Endothelial cell of umbilical vein (primary cell): ENCODE measurements at regions not wholly inside any gene's neighbourhood (a gene's known extent, or its start where the extent isn't known, plus 50 kb on each side); places are given as distances from the start of the nearest gene placed in this dataset.
"Not testable (repeated sequence)": the region's sequence is repeated elsewhere in the genome, so short reads cannot be mapped to it uniquely, and the experiment has no call there.

Experiments
- BruUV-seq: library from RNA; stranded (reverse); fragments of 400-500 nt; replicated peaks from 2 replicates; lab custom pipeline; 2021; lab: Mats Ljungman, UMichigan
- CTCF ChIA-PET: fragments of 300-600, 350-600 bp; sonication (Branson Sonifier 250); formaldehyde crosslinking; loops from one replicate; lab custom pipeline; 2021; ENCODE audit warnings: antibody characterized with exemption, inconsistent platforms; lab: Charles Lee
- POLR2A ChIA-PET: fragments of 300-600, 350-600 bp; sonication (Branson Sonifier 250); formaldehyde crosslinking; loops from one replicate; lab custom pipeline; 2021; ENCODE audit warnings: antibody characterized with exemption, inconsistent platforms; lab: Charles Lee
- DNase-seq: peaks from one replicate; pipeline ENCODE4 v3.0.0-alpha.2; 2011; ENCODE audit warnings: low read depth, low spot score
- FAIRE-seq: peaks from 2 replicates; lab custom pipeline; 2011; peaks lifted over from hg19 to GRCh38; lab: Jason Lieb, UNC
- H2AFZ ChIP-seq: 2 replicates; pipeline ENCODE4 v1.6.0; 2012; ENCODE audit warnings: low read depth, low read length, control low read depth, inconsistent platforms
- H3K27ac ChIP-seq: 2 replicates; pipeline ENCODE4 v1.5.1; 2011; ENCODE audit warnings: low read depth, mild to moderate bottlenecking, control low read depth, low read length, moderate library complexity; ENCODE audit not compliant: insufficient read depth
- H3K27me3 ChIP-seq, 2 experiments: 2 replicates each; pipeline versions ENCODE4 v1.6.0 to v1.6.1; 2011; ENCODE audit warnings: low read length in 2 of 2, mixed read lengths in 1 of 2; ENCODE audit not compliant: control insufficient read depth in 2 of 2, insufficient read depth in 2 of 2
- H3K36me3 ChIP-seq, 2 experiments: 2 replicates in 1 of 2; 3 replicates in 1 of 2; pipeline ENCODE4 v1.5.1; 2011; ENCODE audit warnings: low read length in 2 of 2, mild to moderate bottlenecking in 1 of 2, moderate library complexity in 1 of 2; ENCODE audit not compliant: control insufficient read depth in 2 of 2, insufficient read depth in 2 of 2; ENCODE audit errors: extremely low read depth in 1 of 2
- H3K4me1 ChIP-seq: 3 replicates; pipeline ENCODE4 v1.5.1; 2011; ENCODE audit warnings: mild to moderate bottlenecking, low read length; ENCODE audit not compliant: control insufficient read depth, insufficient read depth; ENCODE audit errors: extremely low read depth
- H3K4me2 ChIP-seq: 2 replicates; pipeline ENCODE4 v1.6.1; 2011; ENCODE audit warnings: low read length, control low read depth, mixed read lengths; ENCODE audit not compliant: insufficient read depth
- H3K4me3 ChIP-seq, 3 experiments: fragments of 200-600 bp in 1 of 3; sonication (generic), shearing (Covaris generic) in 1 of 3; replicated peaks in 1 of 3; 2 replicates each; pipeline ENCODE4 v1.5.1; 2011 to 2016; ENCODE audit warnings: control low read depth in 3 of 3, low read length in 3 of 3, mild to moderate bottlenecking in 2 of 3, inconsistent platforms in 1 of 3, low read depth in 1 of 3, moderate library complexity in 1 of 3; ENCODE audit not compliant: insufficient read depth in 1 of 3
- H3K79me2 ChIP-seq: 2 replicates; pipeline ENCODE4 v1.6.0; 2012; ENCODE audit warnings: low read length, inconsistent platforms; ENCODE audit not compliant: control insufficient read depth, insufficient read depth
- H3K9ac ChIP-seq: replicated peaks from 2 replicates; pipeline ENCODE3; 2011; ENCODE audit warnings: low read length, control low read depth; ENCODE audit not compliant: insufficient read depth; ENCODE audit errors: extremely low read depth
- H3K9me1 ChIP-seq: replicated peaks from 3 replicates; pipeline ENCODE4 v1.6.0; 2011; ENCODE audit warnings: mild to moderate bottlenecking, low read length; ENCODE audit not compliant: control insufficient read depth, insufficient read depth; ENCODE audit errors: extremely low read depth
- H3K9me3 ChIP-seq: replicated peaks from 2 replicates; pipeline ENCODE4 v1.5.1; 2012; ENCODE audit warnings: low read length, inconsistent platforms; ENCODE audit not compliant: control insufficient read depth, insufficient read depth
- H4K20me1 ChIP-seq: replicated peaks from 2 replicates; pipeline ENCODE3; 2011; ENCODE audit warnings: mild to moderate bottlenecking, low read length; ENCODE audit not compliant: control insufficient read depth, insufficient read depth; ENCODE audit errors: extremely low read depth
- dilution Hi-C: fragments of 300-500 bp; cut with MboI; formaldehyde crosslinking; loops from one replicate; pipeline ENCODE4 v1.15.0; 2019; ENCODE audit warnings: low sequenced_read_pairs; ENCODE audit not compliant: extremely low pct_ligation_motif_present
- intact Hi-C: fragments of 100-400 bp; cut with micrococcal nuclease; formaldehyde crosslinking; loops from one replicate; pipeline ENCODE4 v1.10.0; 2022

- H3K79me2 ChIP-seq, H4K20me1 ChIP-seq, intact Hi-C loops, H2AFZ ChIP-seq, H3K4me1 ChIP-seq, H3K27ac ChIP-seq, POLR2A ChIA-PET, H3K9me3 ChIP-seq, CTCF ChIA-PET, dilution Hi-C loops, H3K27me3 ChIP-seq, H3K9ac ChIP-seq, H3K9me1 ChIP-seq, FAIRE-seq, BruUV-seq, H3K4me3 ChIP-seq, DNase-seq, H3K4me2 ChIP-seq, H3K36me3 ChIP-seq: not testable (repeated sequence)
Measured at GRCh38 chr17:62268361-62268760, 112.0 kb upstream of the EFCAB3 start.

GRCh38 chr17:62264974-62265373 lies 115.4 kb upstream of the EFCAB3 start:
- H3K27me3 ChIP-seq, H3K4me1 ChIP-seq, H2AFZ ChIP-seq, H3K36me3 ChIP-seq, H3K9ac ChIP-seq, H3K79me2 ChIP-seq, FAIRE-seq, H3K4me2 ChIP-seq, intact Hi-C loops, DNase-seq, H3K4me3 ChIP-seq, H3K9me3 ChIP-seq, POLR2A ChIA-PET, CTCF ChIA-PET, H4K20me1 ChIP-seq, H3K27ac ChIP-seq, dilution Hi-C loops, H3K9me1 ChIP-seq, BruUV-seq: not testable (repeated sequence)

- dilution Hi-C loops, H3K27ac ChIP-seq, H2AFZ ChIP-seq, H3K4me2 ChIP-seq, H3K9ac ChIP-seq, CTCF ChIA-PET, intact Hi-C loops, BruUV-seq, H3K79me2 ChIP-seq, DNase-seq, H3K36me3 ChIP-seq, H3K27me3 ChIP-seq, FAIRE-seq, H3K4me3 ChIP-seq, POLR2A ChIA-PET, H3K4me1 ChIP-seq, H3K9me1 ChIP-seq, H3K9me3 ChIP-seq, H4K20me1 ChIP-seq: not testable (repeated sequence)
Measured at GRCh38 chr17:62255791-62256190, 124.6 kb upstream of the EFCAB3 start.

GRCh38 chr17:62242076-62242475 lies 138.3 kb upstream of the EFCAB3 start:
- intact Hi-C loops, POLR2A ChIA-PET, DNase-seq, H4K20me1 ChIP-seq, H3K9me3 ChIP-seq, H3K27ac ChIP-seq, H3K9ac ChIP-seq, H3K27me3 ChIP-seq, H3K9me1 ChIP-seq, H2AFZ ChIP-seq, CTCF ChIA-PET, H3K79me2 ChIP-seq, H3K4me2 ChIP-seq, FAIRE-seq, H3K4me1 ChIP-seq, H3K36me3 ChIP-seq, BruUV-seq, H3K4me3 ChIP-seq, dilution Hi-C loops: not testable (repeated sequence)
